KMS-11 (cell line): ENCODE measurements at regions not wholly inside any gene's neighbourhood (a gene's known extent, or its start where the extent isn't known, plus 50 kb on each side); places are given as distances from the start of the nearest gene placed in this dataset.

Experiments
- H2AFZ ChIP-seq: fragments of 200-600 bp; sonication (generic); 2 replicates; pipeline ENCODE4 v1.6.1; 2016; ENCODE audit warnings: antibody characterized with exemption, mixed run types, low read depth
- H3K27ac ChIP-seq: fragments of 200-600 bp; sonication (generic); 2 replicates; pipeline ENCODE4 v1.6.1; 2016; ENCODE audit warnings: mild to moderate bottlenecking, mixed run types
- H3K27me3 ChIP-seq: fragments of 200-600 bp; sonication (generic); 2 replicates; pipeline ENCODE4 v1.6.1; 2017; ENCODE audit warnings: mild to moderate bottlenecking, low read depth, mixed run types, moderate library complexity; ENCODE audit not compliant: insufficient read depth
- H3K36me3 ChIP-seq: fragments of 200-600 bp; sonication (generic); 2 replicates; pipeline ENCODE4 v1.6.1; 2017; ENCODE audit warnings: mild to moderate bottlenecking, mixed run types; ENCODE audit not compliant: insufficient read depth
- H3K4me1 ChIP-seq: fragments of 200-600 bp; sonication (generic); 2 replicates; pipeline ENCODE4 v1.6.1; 2016; ENCODE audit warnings: mild to moderate bottlenecking, low read depth, mixed run types; ENCODE audit not compliant: poor library complexity, severe bottlenecking
- H3K4me2 ChIP-seq: fragments of 200-600 bp; sonication (generic); 2 replicates; pipeline ENCODE4 v1.7.0; 2016; ENCODE audit warnings: mild to moderate bottlenecking, mixed run types
- H3K4me3 ChIP-seq: fragments of 200-600 bp; sonication (generic); IDR thresholded peaks from 2 replicates; pipeline ENCODE4 v1.6.1; 2017; ENCODE audit warnings: low read depth, low read length, mixed read lengths; ENCODE audit not compliant: insufficient read depth
- H3K79me2 ChIP-seq: fragments of 200-600 bp; sonication (generic); 2 replicates; pipeline ENCODE4 v1.6.1; 2016; ENCODE audit warnings: low read depth, mixed run types; ENCODE audit not compliant: insufficient read depth
- H3K9ac ChIP-seq: fragments of 200-600 bp; sonication (generic); 2 replicates; pipeline ENCODE4 v1.6.1; 2016; ENCODE audit warnings: mild to moderate bottlenecking, mixed run types
- H4K20me1 ChIP-seq: fragments of 200-600 bp; sonication (generic); 2 replicates; pipeline ENCODE4 v1.6.1; 2016; ENCODE audit warnings: mild to moderate bottlenecking, mixed run types; ENCODE audit not compliant: insufficient read depth
- TF ChIP-seq, protein P1 (sequence below): fragments of 200-600 bp; sonication (generic); conservative IDR thresholded peaks from 2 replicates; pipeline ENCODE4 v1.6.1; 2017; ENCODE audit warnings: low read depth, mild to moderate bottlenecking, antibody characterized with exemption, low read length, moderate library complexity, mixed read lengths

DNA sequence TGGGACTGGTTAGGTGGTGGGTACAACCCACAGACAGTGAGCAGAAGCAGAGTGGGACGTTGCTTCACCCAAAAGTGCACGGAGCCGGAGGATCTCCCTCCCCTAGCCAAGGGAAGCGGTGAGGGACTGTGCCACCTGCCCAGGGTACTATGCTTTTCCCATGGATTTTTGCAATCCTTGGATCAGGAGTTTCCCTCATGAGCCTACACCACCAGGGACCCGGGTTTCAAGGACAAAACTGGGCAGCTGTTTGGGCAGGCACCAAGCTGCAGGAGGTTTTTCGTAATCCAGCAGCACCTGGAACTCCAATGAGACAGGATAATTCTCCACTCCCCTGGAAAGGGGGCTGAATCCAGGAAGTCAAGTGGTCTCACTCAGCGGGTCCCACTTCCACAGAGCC, 209.1 kb upstream of the CXCL12 start:
- no peaks in the 10 kb centered on the region for H3K4me1 ChIP-seq
- H3K27ac ChIP-seq = no peak overlapping the region
- TF ChIP-seq, protein P1, sequence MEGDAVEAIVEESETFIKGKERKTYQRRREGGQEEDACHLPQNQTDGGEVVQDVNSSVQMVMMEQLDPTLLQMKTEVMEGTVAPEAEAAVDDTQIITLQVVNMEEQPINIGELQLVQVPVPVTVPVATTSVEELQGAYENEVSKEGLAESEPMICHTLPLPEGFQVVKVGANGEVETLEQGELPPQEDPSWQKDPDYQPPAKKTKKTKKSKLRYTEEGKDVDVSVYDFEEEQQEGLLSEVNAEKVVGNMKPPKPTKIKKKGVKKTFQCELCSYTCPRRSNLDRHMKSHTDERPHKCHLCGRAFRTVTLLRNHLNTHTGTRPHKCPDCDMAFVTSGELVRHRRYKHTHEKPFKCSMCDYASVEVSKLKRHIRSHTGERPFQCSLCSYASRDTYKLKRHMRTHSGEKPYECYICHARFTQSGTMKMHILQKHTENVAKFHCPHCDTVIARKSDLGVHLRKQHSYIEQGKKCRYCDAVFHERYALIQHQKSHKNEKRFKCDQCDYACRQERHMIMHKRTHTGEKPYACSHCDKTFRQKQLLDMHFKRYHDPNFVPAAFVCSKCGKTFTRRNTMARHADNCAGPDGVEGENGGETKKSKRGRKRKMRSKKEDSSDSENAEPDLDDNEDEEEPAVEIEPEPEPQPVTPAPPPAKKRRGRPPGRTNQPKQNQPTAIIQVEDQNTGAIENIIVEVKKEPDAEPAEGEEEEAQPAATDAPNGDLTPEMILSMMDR = no peak
- H4K20me1 ChIP-seq = no peaks in the 10 kb centered on the region
- H3K79me2 ChIP-seq = no peaks in the 10 kb centered on the region
- H3K36me3 ChIP-seq = no peaks in the 10 kb centered on the region
- H3K9ac ChIP-seq = no peak overlapping the region
- H3K4me2 ChIP-seq = no peak overlapping the region
- H3K27me3 ChIP-seq = no peaks in the 10 kb centered on the region
- no peak overlapping the region for H2AFZ ChIP-seq
- no peak overlapping the region for H3K4me3 ChIP-seq

DNA sequence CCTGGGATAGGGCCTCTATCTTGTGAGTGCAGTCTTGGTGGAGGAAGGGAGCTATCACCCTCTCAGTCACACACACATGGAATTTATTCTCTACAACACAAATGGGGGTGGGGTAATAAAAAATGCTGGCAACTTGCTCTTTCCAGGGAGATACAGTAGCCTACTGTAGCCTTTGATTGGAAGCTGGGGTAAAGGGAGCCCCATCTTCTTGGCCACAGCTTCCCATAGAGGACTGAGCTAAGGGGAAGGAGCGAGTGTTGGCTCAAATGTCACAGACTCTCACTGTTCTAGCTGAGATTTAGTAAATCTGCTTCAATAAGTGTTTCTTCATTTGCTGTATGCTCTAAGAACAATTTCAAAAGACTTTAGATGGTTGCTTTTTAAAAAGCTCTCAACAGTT, 222.2 kb upstream of the CXCL12 start:
- Histone ChIP-seq H3K79me2 (no peaks in the 10 kb centered on the region), H3K4me2 (no peak overlapping the region), H3K9ac (no peak overlapping the region), H3K36me3 (no peaks in the 10 kb centered on the region), H3K27me3 (no peaks in the 10 kb centered on the region), H3K27ac (no peak overlapping the region), H3K4me1 (no peaks in the 10 kb centered on the region), H2AFZ (no peak overlapping the region), H3K4me3 (no peak overlapping the region), H4K20me1 (no peaks in the 10 kb centered on the region)
- TF ChIP-seq, protein P1 = no peak

DNA sequence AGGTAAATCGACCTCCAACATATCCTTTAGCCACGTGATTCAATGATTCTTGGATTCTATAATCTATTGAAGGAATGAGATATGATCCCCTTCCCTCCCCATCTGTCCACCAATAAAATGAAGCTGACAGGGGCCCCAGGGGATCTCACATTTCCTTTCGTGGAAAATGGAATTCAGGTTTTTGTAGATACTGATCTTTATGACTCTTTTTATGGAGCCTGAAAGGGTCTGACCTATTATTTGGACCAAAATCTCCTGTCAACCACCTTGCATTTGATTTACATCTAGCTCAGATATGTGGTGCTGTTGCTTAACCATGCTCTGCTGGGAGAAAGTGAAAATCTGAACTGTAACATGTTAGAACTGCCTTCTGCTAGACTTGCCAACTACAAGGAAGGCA, 234.0 kb upstream of the CXCL12 start:
- Histone ChIP-seq H2AFZ (no peak overlapping the region), H3K27me3 (no peaks in the 10 kb centered on the region), H3K4me3 (no peak overlapping the region), H3K27ac (no peak overlapping the region), H3K36me3 (no peaks in the 10 kb centered on the region), H3K4me1 (no peaks in the 10 kb centered on the region), H3K4me2 (no peak overlapping the region), H3K79me2 (no peaks in the 10 kb centered on the region), H4K20me1 (no peaks in the 10 kb centered on the region), H3K9ac (no peak overlapping the region)
- TF ChIP-seq, protein P1 = no peak

DNA sequence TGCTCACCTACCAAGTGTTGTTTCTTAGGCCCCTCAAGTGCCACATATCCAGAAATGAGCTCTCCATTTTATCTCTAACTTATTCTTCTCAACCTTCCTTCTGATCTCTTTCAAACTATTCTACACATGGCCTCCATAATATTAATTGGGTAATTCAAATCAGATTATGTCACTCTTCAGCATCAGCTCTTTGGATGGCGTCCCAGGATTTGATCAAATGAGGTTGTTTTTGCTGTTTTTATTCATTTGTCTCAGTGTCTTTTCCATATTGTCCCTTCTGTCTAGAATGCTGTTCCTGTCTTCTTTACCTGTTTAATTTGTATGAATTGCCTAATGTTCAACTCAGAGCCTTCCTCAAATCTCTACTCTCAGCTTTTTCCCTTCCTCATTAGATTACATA, 234.6 kb upstream of the CXCL12 start:
- no peaks in the 10 kb centered on the region for H4K20me1 ChIP-seq
- H3K27me3 ChIP-seq = no peaks in the 10 kb centered on the region
- no peak overlapping the region for H3K9ac ChIP-seq
- H3K36me3 ChIP-seq = no peaks in the 10 kb centered on the region
- H3K27ac ChIP-seq = no peak overlapping the region
- no peak overlapping the region for H3K4me2 ChIP-seq
- no peak overlapping the region for H3K4me3 ChIP-seq
- TF ChIP-seq, protein P1 = no peak
- H3K79me2 ChIP-seq = no peaks in the 10 kb centered on the region
- no peak overlapping the region for H2AFZ ChIP-seq
- no peaks in the 10 kb centered on the region for H3K4me1 ChIP-seq

DNA sequence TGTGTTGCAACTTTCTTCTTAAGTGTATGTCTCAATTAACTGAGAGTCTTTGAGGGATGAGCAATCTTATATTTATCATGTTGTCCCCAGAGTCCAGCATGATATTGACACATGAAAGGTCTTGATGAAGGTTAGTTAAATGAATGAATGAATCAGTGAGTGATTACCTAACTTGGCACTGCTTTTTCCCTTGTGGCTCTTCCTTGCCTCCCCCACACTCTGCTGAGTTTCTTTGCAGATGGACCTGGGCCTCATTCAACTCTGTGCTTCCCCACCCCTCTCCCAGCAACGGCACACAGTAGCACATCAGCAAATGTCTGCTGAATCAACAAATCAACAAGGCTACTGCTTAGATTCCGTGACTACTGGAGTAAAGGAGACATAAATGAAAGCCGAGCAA, 235.1 kb upstream of the CXCL12 start:
- H3K4me2 ChIP-seq = no peak overlapping the region
- no peaks in the 10 kb centered on the region for H3K27me3 ChIP-seq
- H3K79me2 ChIP-seq = no peaks in the 10 kb centered on the region
- H3K4me1 ChIP-seq = no peaks in the 10 kb centered on the region
- H3K36me3 ChIP-seq = no peaks in the 10 kb centered on the region
- H4K20me1 ChIP-seq = no peaks in the 10 kb centered on the region
- TF ChIP-seq, protein P1 = no peak
- H3K4me3 ChIP-seq = no peak overlapping the region
- no peak overlapping the region for H2AFZ ChIP-seq
- H3K27ac ChIP-seq = no peak overlapping the region
- H3K9ac ChIP-seq = no peak overlapping the region
